SK-N-MC (cell line): ENCODE measurements at regions not wholly inside any gene's neighbourhood (a gene's known extent, or its start where the extent isn't known, plus 50 kb on each side); places are given as distances from the start of the nearest gene placed in this dataset.
"Not testable (repeated sequence)": the region's sequence is repeated elsewhere in the genome, so short reads cannot be mapped to it uniquely, and the experiment has no call there.

ENCODE experiments used
- DNase-seq: peaks from one replicate; pipeline ENCODE4 v3.0.0-alpha.2; 2011; ENCODE audit warnings: low read depth, low spot score
- H3K27ac ChIP-seq: fragments of 200-600 bp; sonication (generic); 2 replicates; pipeline ENCODE4 v1.5.1; 2016; ENCODE audit warnings: mixed run types
- H3K36me3 ChIP-seq: fragments of 200-600 bp; sonication (generic); 2 replicates; pipeline ENCODE4 v1.6.1; 2017; ENCODE audit warnings: antibody characterized with exemption, low read length, mixed read lengths; ENCODE audit not compliant: insufficient read depth
- H3K4me3 ChIP-seq: fragments of 200-600 bp; sonication (generic); 2 replicates; pipeline ENCODE4 v1.5.1; 2016
- H3K9ac ChIP-seq: fragments of 200-600 bp; sonication (generic); 2 replicates; pipeline ENCODE4 v1.8.0; 2017; ENCODE audit warnings: mixed run types, mixed read lengths; ENCODE audit not compliant: insufficient read length
- H3K9me3 ChIP-seq: fragments of 200-600 bp; sonication (generic); 2 replicates; pipeline ENCODE4 v1.6.1; 2017; ENCODE audit warnings: low read depth, mild to moderate bottlenecking, antibody characterized with exemption, low read length, moderate library complexity, mixed read lengths
- EZH2 ChIP-seq: fragments of 200-600 bp; sonication (generic); IDR thresholded peaks from one replicate; pipeline ENCODE4 v1.6.1; 2017; ENCODE audit warnings: antibody characterized with exemption
- FOXP2 ChIP-seq: optimal IDR thresholded peaks from 2 replicates; pipeline ENCODE3; 2011; ENCODE audit warnings: mild to moderate bottlenecking, moderate library complexity; ENCODE audit not compliant: insufficient read depth; ENCODE audit errors: extremely low read length, control extremely low read depth
- POLR2AphosphoS5 ChIP-seq: IDR thresholded peaks from 2 replicates; pipeline ENCODE4 v1.6.1; 2012; ENCODE audit warnings: mild to moderate bottlenecking, low read depth, low read length, borderline replicate concordance

GRCh38 chr13:22883262-22883840, 297.4 kb upstream of the SGCG start:
- Histone ChIP-seq H3K4me3 (no peak overlapping the region), H3K27ac (no peak overlapping the region), H3K9me3 (no peaks in the 10 kb centered on the region), H3K36me3 (no peaks in the 10 kb centered on the region), H3K9ac (no peak overlapping the region)
- no peak for TF ChIP-seq POLR2AphosphoS5
- no peak for TF ChIP-seq FOXP2
- no peak for TF ChIP-seq EZH2
- DNase-seq: no peak

DNA sequence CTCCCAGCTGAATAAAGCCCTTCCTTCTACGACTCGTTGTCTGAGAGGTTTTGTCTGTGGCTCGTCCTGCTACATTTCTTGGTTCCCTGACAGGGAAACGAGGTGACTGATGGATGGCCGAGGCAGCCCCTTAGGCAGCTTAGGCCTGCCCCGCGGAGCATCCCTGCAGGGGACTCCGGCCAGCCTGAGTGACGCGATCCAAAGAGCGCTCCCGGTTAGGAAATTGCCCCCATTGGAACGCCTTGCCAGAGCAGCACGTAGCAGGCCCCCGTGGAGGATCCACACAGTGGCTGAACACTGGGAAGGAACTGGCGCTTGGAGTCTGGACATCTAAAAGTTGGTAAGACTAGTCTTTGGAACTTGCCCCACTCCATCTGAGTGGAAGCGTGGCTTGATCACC, 296.8 kb upstream of the SGCG start:
- no peak overlapping the region for H3K9ac ChIP-seq
- DNase-seq: no peak
- no peak overlapping the region for H3K27ac ChIP-seq
- no peak overlapping the region for H3K4me3 ChIP-seq
- TF ChIP-seq EZH2: no peak
- no peak for TF ChIP-seq FOXP2
- TF ChIP-seq POLR2AphosphoS5: no peak
- no peaks in the 10 kb centered on the region for H3K9me3 ChIP-seq
- H3K36me3 ChIP-seq: no peaks in the 10 kb centered on the region

DNA sequence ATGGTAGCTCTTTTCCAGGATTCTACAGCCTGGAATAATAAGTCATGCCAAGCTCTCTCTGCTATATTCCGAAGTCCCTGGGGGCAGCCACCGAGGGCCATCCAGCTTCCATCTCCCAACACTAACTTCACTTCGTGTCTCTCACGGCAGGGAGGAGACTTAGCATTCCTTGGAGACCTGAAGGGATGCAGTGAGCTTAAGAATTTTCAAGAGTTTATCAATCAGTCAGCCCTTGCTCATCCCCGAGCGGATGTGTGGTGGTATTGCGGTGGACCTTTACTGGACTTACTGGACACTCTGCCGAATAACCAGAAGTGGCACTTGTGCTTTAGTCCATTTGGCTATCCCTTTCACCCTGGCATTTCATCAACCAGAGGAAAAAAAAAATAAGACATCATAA, 294.7 kb upstream of the SGCG start:
- not testable (repeated sequence) for H3K27ac ChIP-seq, DNase-seq, H3K36me3 ChIP-seq, H3K9me3 ChIP-seq, H3K4me3 ChIP-seq, H3K9ac ChIP-seq

GRCh38 chr13:22889376-22889775, 291.4 kb upstream of the SGCG start:
- H3K9ac ChIP-seq, DNase-seq, H3K4me3 ChIP-seq, H3K27ac ChIP-seq, H3K36me3 ChIP-seq, H3K9me3 ChIP-seq: not testable (repeated sequence)

- no peaks in the 10 kb centered on the region for H3K36me3 ChIP-seq
- no peak overlapping the region for H3K9ac ChIP-seq
- no peaks in the 10 kb centered on the region for H3K9me3 ChIP-seq
- no peak for TF ChIP-seq POLR2AphosphoS5
- no peak for TF ChIP-seq FOXP2
- TF ChIP-seq EZH2: no peak
- H3K27ac ChIP-seq: no peak overlapping the region
- no peak for DNase-seq
- H3K4me3 ChIP-seq: no peak overlapping the region
Observed at GRCh38 chr13:22893204-22893603, 287.6 kb upstream of the SGCG start.

DNA sequence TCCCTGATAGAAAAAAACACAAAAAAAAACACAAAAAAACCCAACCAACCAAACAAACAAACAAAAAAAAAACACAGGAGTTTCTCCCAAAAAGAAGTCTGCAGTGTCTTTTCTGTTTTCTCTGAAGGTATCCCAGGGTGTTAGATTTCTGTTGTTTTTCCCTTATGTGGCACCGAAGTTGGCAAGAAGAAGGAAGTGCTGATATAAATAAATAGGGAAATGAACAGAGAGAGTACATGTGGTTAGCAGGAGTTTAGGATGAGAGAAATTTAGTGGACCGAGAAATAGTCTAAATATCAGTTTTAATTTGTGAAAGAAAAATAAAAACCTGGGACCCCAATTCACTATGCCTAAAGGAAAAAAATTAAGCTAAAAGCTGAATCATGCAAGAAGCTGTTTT, 287.0 kb upstream of the SGCG start:
- TF ChIP-seq POLR2AphosphoS5: no peak
- no peak for TF ChIP-seq FOXP2
- TF ChIP-seq EZH2: no peak
- no peak for DNase-seq
- Histone ChIP-seq H3K4me3 (no peak overlapping the region), H3K9me3 (no peaks in the 10 kb centered on the region), H3K27ac (no peak overlapping the region), H3K9ac (no peak overlapping the region), H3K36me3 (no peaks in the 10 kb centered on the region)

DNA sequence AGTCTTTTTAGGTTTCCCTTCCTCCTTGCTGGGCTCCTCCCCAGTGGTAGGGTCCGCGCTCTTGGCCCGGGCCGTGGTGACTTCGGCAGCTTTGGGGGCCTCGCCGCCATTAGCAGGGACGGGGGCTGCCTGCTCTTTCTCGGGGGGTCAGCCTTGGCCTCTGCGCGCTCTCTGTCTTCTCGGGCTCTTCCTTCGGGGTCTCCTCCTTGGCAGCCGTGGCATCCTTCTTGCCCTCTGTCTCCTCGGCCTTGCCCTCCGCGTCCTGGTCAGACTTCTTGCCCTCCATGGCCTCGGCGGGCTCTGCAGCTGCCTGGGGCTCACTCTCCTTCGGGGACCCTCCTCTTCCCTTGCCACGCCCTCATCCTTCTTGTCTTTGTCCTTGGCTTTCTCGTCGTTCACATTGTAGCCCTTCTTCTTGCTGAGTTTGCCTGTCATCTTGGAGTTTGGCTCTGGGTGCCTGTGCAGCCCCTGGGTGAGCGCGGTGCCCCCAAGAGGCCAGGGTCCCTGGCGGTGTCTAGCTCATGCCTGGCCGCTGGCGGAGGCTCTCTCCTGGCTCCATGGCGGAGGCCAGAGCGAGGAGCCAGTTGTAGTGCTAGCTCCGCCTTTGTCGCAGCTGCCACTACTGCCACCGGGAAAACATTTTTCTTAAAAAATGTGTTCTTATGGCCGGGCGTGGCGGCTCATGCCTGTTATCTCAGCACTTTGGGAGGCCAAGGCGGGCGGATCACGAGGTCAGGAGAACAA, 283.0 kb upstream of the SGCG start:
- H3K9me3 ChIP-seq: no peaks in the 10 kb centered on the region
- no peak overlapping the region for H3K9ac ChIP-seq
- no peak for DNase-seq
- H3K27ac ChIP-seq: no peak overlapping the region
- no peaks in the 10 kb centered on the region for H3K36me3 ChIP-seq
- TF ChIP-seq EZH2 (no peak), POLR2AphosphoS5 (no peak), FOXP2 (no peak)
- H3K4me3 ChIP-seq: no peak overlapping the region

DNA sequence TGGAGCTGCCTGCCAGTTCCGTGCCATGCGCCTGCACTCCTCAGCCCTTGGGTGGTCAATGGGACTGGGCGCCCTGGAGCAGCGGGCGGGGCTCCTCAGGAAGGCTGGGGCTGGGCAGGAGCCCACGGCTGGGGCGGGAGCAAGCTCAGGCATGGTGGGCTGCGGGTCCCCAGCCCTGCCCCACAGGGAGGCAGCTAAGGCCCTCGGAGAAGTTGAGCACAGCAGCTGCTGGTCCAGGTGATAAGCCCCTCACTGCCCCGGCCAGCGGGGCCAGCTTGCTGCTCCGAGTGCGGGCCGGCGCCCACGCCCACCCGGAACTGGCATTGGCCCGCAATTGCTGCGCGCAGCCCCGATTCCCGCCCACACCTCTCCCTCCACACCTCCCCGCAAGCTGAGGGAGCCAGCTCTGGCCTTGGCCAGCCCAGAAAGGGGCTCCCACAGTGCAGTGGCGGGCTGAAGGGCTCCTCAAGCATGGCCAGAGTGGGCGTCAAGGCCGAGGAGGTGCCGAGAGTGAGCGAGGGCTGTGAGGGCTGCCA, 280.3 kb upstream of the SGCG start:
- H3K27ac ChIP-seq, H3K9me3 ChIP-seq, H3K36me3 ChIP-seq, DNase-seq, H3K9ac ChIP-seq, H3K4me3 ChIP-seq: not testable (repeated sequence)

DNA sequence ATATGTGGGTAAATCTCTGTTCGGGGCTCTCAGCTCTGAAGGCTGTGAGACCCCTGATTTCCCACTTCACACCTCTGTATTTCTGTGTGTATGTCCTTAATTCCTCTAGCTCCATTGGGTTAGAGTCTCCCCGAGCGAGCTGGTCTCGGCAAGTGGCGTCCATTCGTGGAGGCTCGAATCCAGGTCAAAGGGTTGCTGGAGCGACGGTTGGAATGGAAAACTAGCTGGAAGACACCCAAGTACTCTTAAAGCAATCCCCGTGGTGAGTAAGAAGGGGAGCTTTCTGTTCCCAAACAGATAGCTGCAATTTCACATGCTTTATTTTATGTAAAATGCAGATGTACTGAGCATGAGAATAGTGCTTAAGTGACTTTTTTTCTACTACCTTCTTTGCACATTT, 277.5 kb upstream of the SGCG start:
- no peak for DNase-seq
- TF ChIP-seq POLR2AphosphoS5 (no peak), FOXP2 (no peak), EZH2 (no peak)
- no peak overlapping the region for H3K27ac ChIP-seq
- H3K9me3 ChIP-seq: no peaks in the 10 kb centered on the region
- no peak overlapping the region for H3K9ac ChIP-seq
- no peak overlapping the region for H3K4me3 ChIP-seq
- H3K36me3 ChIP-seq: no peaks in the 10 kb centered on the region
